ENCODE measurements at regions not wholly inside any gene's neighbourhood (a gene's known extent, or its start where the extent isn't known, plus 50 kb on each side); places are given as distances from the start of the nearest gene placed in this dataset.

GRCh38 chr4:156456830-156457229 lies 503.2 kb upstream of the CTSO start:
- TF ChIP-seq EZH2 (IDR thresholded peaks at IDR 0.05; ENCODE audit: borderline replicate concordance, low read depth, low read length, severe bottlenecking) (no peak), CTCF (IDR thresholded peaks at IDR 0.05; ENCODE audit: borderline replicate concordance, extremely low read depth, low read length, poor library complexity, severe bottlenecking) (no peak)
- Histone ChIP-seq H3K27me3 (ENCODE audit: insufficient read depth, low read length, poor library complexity) (no peaks in the 10 kb centered on the region), H3K4me1 (ENCODE audit: insufficient read depth, low read length) (no peaks in the 10 kb centered on the region), H3K4me3 (ENCODE audit: low read depth in 1 of 2, low read length in 2 of 2) (no peak overlapping the region), H4K20me1 (ENCODE audit: insufficient read depth, low read length) (no peaks in the 10 kb centered on the region), H3K27ac (ENCODE audit: low read length) (no peak overlapping the region), H3K9me3 (ENCODE audit: insufficient read depth, low read length, severe bottlenecking) (no peaks in the 10 kb centered on the region), H3K79me2 (ENCODE audit: insufficient read depth, low read length) (no peaks in the 10 kb centered on the region), H3K9ac (ENCODE audit: low read depth, low read length) (no peak overlapping the region), H3K36me3 (ENCODE audit: insufficient read depth, low read length) (no peaks in the 10 kb centered on the region), H3K4me2 (ENCODE audit: insufficient read depth, low read length) (no peak overlapping the region), H2AFZ (ENCODE audit: low read depth, low read length) (no peak overlapping the region)
- no peak for ATAC-seq (ENCODE audit: insufficient read depth, low read depth)
- DNase-seq, result no peak

GRCh38 chr4:156443488-156443887 lies 489.8 kb upstream of the CTSO start:
- Histone ChIP-seq H3K9ac (ENCODE audit: low read depth, low read length) (no peak overlapping the region), H3K79me2 (ENCODE audit: insufficient read depth, low read length) (no peaks in the 10 kb centered on the region), H3K9me3 (ENCODE audit: insufficient read depth, low read length, severe bottlenecking) (no peaks in the 10 kb centered on the region), H3K36me3 (ENCODE audit: insufficient read depth, low read length) (no peaks in the 10 kb centered on the region), H3K4me3 (ENCODE audit: low read depth in 1 of 2, low read length in 2 of 2) (no peak overlapping the region), H3K27ac (ENCODE audit: low read length) (no peak overlapping the region), H3K4me2 (ENCODE audit: insufficient read depth, low read length) (no peak overlapping the region), H2AFZ (ENCODE audit: low read depth, low read length) (no peak overlapping the region), H3K27me3 (ENCODE audit: insufficient read depth, low read length, poor library complexity) (no peaks in the 10 kb centered on the region), H3K4me1 (ENCODE audit: insufficient read depth, low read length) (no peaks in the 10 kb centered on the region), H4K20me1 (ENCODE audit: insufficient read depth, low read length) (no peaks in the 10 kb centered on the region)
- ATAC-seq (ENCODE audit: insufficient read depth, low read depth) (no peak), DNase-seq (no peak)
- TF ChIP-seq EZH2 (IDR thresholded peaks at IDR 0.05; ENCODE audit: borderline replicate concordance, low read depth, low read length, severe bottlenecking), result no peak
- TF ChIP-seq CTCF (IDR thresholded peaks at IDR 0.05; ENCODE audit: borderline replicate concordance, extremely low read depth, low read length, poor library complexity, severe bottlenecking), result no peak

- no peaks in the 10 kb centered on the region for H3K9me3 ChIP-seq (ENCODE audit: insufficient read depth, low read length, severe bottlenecking)
- no peaks in the 10 kb centered on the region for H3K4me1 ChIP-seq (ENCODE audit: insufficient read depth, low read length)
- TF ChIP-seq CTCF (IDR thresholded peaks at IDR 0.05; ENCODE audit: borderline replicate concordance, extremely low read depth, low read length, poor library complexity, severe bottlenecking), result no peak
- TF ChIP-seq EZH2 (IDR thresholded peaks at IDR 0.05; ENCODE audit: borderline replicate concordance, low read depth, low read length, severe bottlenecking), result no peak
- ATAC-seq (ENCODE audit: insufficient read depth, low read depth), result no peak
- no peaks in the 10 kb centered on the region for H4K20me1 ChIP-seq (ENCODE audit: insufficient read depth, low read length)
- H3K4me2 ChIP-seq (ENCODE audit: insufficient read depth, low read length), result no peak overlapping the region
- H3K27me3 ChIP-seq (ENCODE audit: insufficient read depth, low read length, poor library complexity), result no peaks in the 10 kb centered on the region
- DNase-seq, result no peak
- H3K36me3 ChIP-seq (ENCODE audit: insufficient read depth, low read length), result no peaks in the 10 kb centered on the region
- no peak overlapping the region for H3K27ac ChIP-seq (ENCODE audit: low read length)
- H3K79me2 ChIP-seq (ENCODE audit: insufficient read depth, low read length), result no peaks in the 10 kb centered on the region
- no peak overlapping the region for H3K4me3 ChIP-seq (ENCODE audit: low read depth in 1 of 2, low read length in 2 of 2)
- no peak overlapping the region for H3K9ac ChIP-seq (ENCODE audit: low read depth, low read length)
- H2AFZ ChIP-seq (ENCODE audit: low read depth, low read length), result no peak overlapping the region
Observed at GRCh38 chr4:156442912-156443311, 489.2 kb upstream of the CTSO start.
